Inflammatory macrophage treated with lipopolysaccharide for 4 hours (primary cell): ENCODE measurements at regions not wholly inside any gene's neighbourhood (a gene's known extent, or its start where the extent isn't known, plus 50 kb on each side); places are given as distances from the start of the nearest gene placed in this dataset.
"Not testable (repeated sequence)": the region's sequence is repeated elsewhere in the genome, so short reads cannot be mapped to it uniquely, and the experiment has no call there.

Experiments
- DNase-seq: peaks from one replicate; pipeline ENCODE4 v3.0.0-alpha.2; 2020

GRCh38 chr9:31674264-31674663, 710.2 kb upstream of the ACO1 start:
- DNase-seq = no peak

GRCh38 chr9:31677415-31677814, 707.0 kb upstream of the ACO1 start:
- DNase-seq = no peak

- no peak for DNase-seq
Measured at GRCh38 chr9:31677877-31678276, 706.6 kb upstream of the ACO1 start.

- DNase-seq = no peak
Measured at GRCh38 chr9:31683116-31683515, 701.3 kb upstream of the ACO1 start.

- DNase-seq = no peak
Measured at GRCh38 chr9:31697956-31698355, 686.5 kb upstream of the ACO1 start.

- DNase-seq = no peak
Measured at GRCh38 chr9:31699836-31700235, 684.6 kb upstream of the ACO1 start.

GRCh38 chr9:31700252-31701045, 684.0 kb upstream of the ACO1 start:
- DNase-seq = no peak

GRCh38 chr9:31702957-31703356, 681.5 kb upstream of the ACO1 start:
- DNase-seq = no peak

- no peak for DNase-seq
Measured at GRCh38 chr9:31715250-31715649, 669.2 kb upstream of the ACO1 start.

GRCh38 chr9:31719262-31719661, 665.2 kb upstream of the ACO1 start:
- no peak for DNase-seq

GRCh38 chr9:31730398-31730797, 654.0 kb upstream of the ACO1 start:
- no peak for DNase-seq

- DNase-seq = no peak
Measured at GRCh38 chr9:31733166-31733565, 651.3 kb upstream of the ACO1 start.

GRCh38 chr9:31736581-31737179, 647.8 kb upstream of the ACO1 start:
- DNase-seq = no peak

GRCh38 chr9:31740705-31741104, 643.7 kb upstream of the ACO1 start:
- no peak for DNase-seq

GRCh38 chr9:31744589-31744988, 639.9 kb upstream of the ACO1 start:
- no peak for DNase-seq

GRCh38 chr9:31745468-31745867, 639.0 kb upstream of the ACO1 start:
- DNase-seq = no peak

GRCh38 chr9:31745886-31746285, 638.6 kb upstream of the ACO1 start:
- no peak for DNase-seq

- no peak for DNase-seq
Measured at GRCh38 chr9:31753756-31754155, 630.7 kb upstream of the ACO1 start.

GRCh38 chr9:31759703-31760102, 624.7 kb upstream of the ACO1 start:
- no peak for DNase-seq

- not testable (repeated sequence) for DNase-seq
Measured at GRCh38 chr9:31774021-31774420, 610.4 kb upstream of the ACO1 start.

GRCh38 chr9:31774571-31774970, 609.9 kb upstream of the ACO1 start:
- no peak for DNase-seq

GRCh38 chr9:31776471-31776870, 608.0 kb upstream of the ACO1 start:
- DNase-seq = no peak

GRCh38 chr9:31783491-31783890, 601.0 kb upstream of the ACO1 start:
- DNase-seq = no peak

GRCh38 chr9:31790720-31791119, 593.7 kb upstream of the ACO1 start:
- DNase-seq = no peak
